Muscle layer of duodenum (tissue), 2 donors: ENCODE measurements at regions not wholly inside any gene's neighbourhood (a gene's known extent, or its start where the extent isn't known, plus 50 kb on each side); places are given as distances from the start of the nearest gene placed in this dataset.

Source experiments
- H3K27ac ChIP-seq: one replicate; pipeline ENCODE4 v1.7.0; 2013; ENCODE audit warnings: mild to moderate bottlenecking, low read length
- H3K27me3 ChIP-seq: one replicate; pipeline ENCODE4 v1.7.0; 2013; ENCODE audit warnings: low read depth, mild to moderate bottlenecking, control low read depth, low read length
- H3K36me3 ChIP-seq, 2 donors: one replicate each; pipeline ENCODE4 v1.7.0; 2013; ENCODE audit warnings: low read length in 2 of 2, control low read depth in 1 of 2, mild to moderate bottlenecking in 1 of 2; ENCODE audit not compliant: insufficient read depth in 2 of 2, control insufficient read depth in 1 of 2
- H3K4me1 ChIP-seq, 2 donors: one replicate each; pipeline ENCODE4 v1.7.0; 2013; ENCODE audit warnings: low read length in 2 of 2, mild to moderate bottlenecking in 2 of 2, control low read depth in 1 of 2, moderate library complexity in 1 of 2; ENCODE audit not compliant: insufficient read depth in 2 of 2, control insufficient read depth in 1 of 2
- H3K4me3 ChIP-seq, 2 donors: one replicate each; pipeline ENCODE4 v1.7.0; 2013; ENCODE audit warnings: low read length in 2 of 2, low read depth in 1 of 2, mild to moderate bottlenecking in 1 of 2
- H3K9me3 ChIP-seq, 2 donors: one replicate each; pipeline ENCODE4 v1.7.0; 2013; ENCODE audit warnings: low read length in 2 of 2, control low read depth in 1 of 2, mild to moderate bottlenecking in 1 of 2; ENCODE audit not compliant: control insufficient read depth in 1 of 2
- donor health status: healthy.

- Histone ChIP-seq H3K9me3 (peaks cover 0 to 4% of the 10 kb centered on the region in 2 donors), H3K27me3 (no peaks in the 10 kb centered on the region), H3K27ac (no peak overlapping the region), H3K4me3 (no peak overlapping the region), H3K4me1 (no peaks in the 10 kb centered on the region), H3K36me3 (no peaks in the 10 kb centered on the region)
Measured at GRCh38 chr2:51404226-51404625, 372.3 kb upstream of the NRXN1 start.

- no peaks in the 10 kb centered on the region for H3K27me3 ChIP-seq
- no peak overlapping the region for H3K4me3 ChIP-seq
- H3K27ac ChIP-seq, result no peak overlapping the region
Measured at GRCh38 chr2:51401546-51401945, 369.6 kb upstream of the NRXN1 start.

GRCh38 chr2:51387235-51387634 lies 355.3 kb upstream of the NRXN1 start:
- Histone ChIP-seq H3K27ac (no peak overlapping the region), H3K36me3 (no peaks in the 10 kb centered on the region), H3K4me3 (no peak overlapping the region), H3K9me3 (no peaks in the 10 kb centered on the region), H3K27me3 (no peaks in the 10 kb centered on the region), H3K4me1 (no peaks in the 10 kb centered on the region)

More at GRCh38 chr2:51401546-51401945, 369.6 kb upstream of the NRXN1 start:
- Histone ChIP-seq H3K9me3 (no peaks in the 10 kb centered on the region), H3K4me1 (no peaks in the 10 kb centered on the region), H3K36me3 (no peaks in the 10 kb centered on the region)

GRCh38 chr2:51379997-51380396 lies 348.1 kb upstream of the NRXN1 start:
- no peak overlapping the region for H3K27ac ChIP-seq
- no peaks in the 10 kb centered on the region for H3K9me3 ChIP-seq
- H3K36me3 ChIP-seq, result no peaks in the 10 kb centered on the region
- no peaks in the 10 kb centered on the region for H3K4me1 ChIP-seq
- no peak overlapping the region for H3K4me3 ChIP-seq
- H3K27me3 ChIP-seq, result no peaks in the 10 kb centered on the region

- Histone ChIP-seq H3K27ac (no peak overlapping the region), H3K9me3 (no peaks in the 10 kb centered on the region), H3K36me3 (no peaks in the 10 kb centered on the region), H3K4me3 (no peak overlapping the region), H3K27me3 (no peaks in the 10 kb centered on the region), H3K4me1 (no peaks in the 10 kb centered on the region)
Measured at GRCh38 chr2:51368250-51368649, 336.3 kb upstream of the NRXN1 start.

GRCh38 chr2:51350100-51350499 lies 318.2 kb upstream of the NRXN1 start:
- H3K27ac ChIP-seq, result no peak overlapping the region

GRCh38 chr2:51344886-51345285 lies 313.0 kb upstream of the NRXN1 start:
- H3K4me1 ChIP-seq, result no peaks in the 10 kb centered on the region
- H3K27ac ChIP-seq, result no peak overlapping the region
- H3K9me3 ChIP-seq, result no peaks in the 10 kb centered on the region
- H3K4me3 ChIP-seq, result no peak overlapping the region
- no peaks in the 10 kb centered on the region for H3K36me3 ChIP-seq
- H3K27me3 ChIP-seq, result no peaks in the 10 kb centered on the region

More at GRCh38 chr2:51350100-51350499, 318.2 kb upstream of the NRXN1 start:
- Histone ChIP-seq H3K27me3 (no peaks in the 10 kb centered on the region), H3K4me1 (no peaks in the 10 kb centered on the region), H3K4me3 (no peak overlapping the region), H3K9me3 (no peaks in the 10 kb centered on the region), H3K36me3 (no peaks in the 10 kb centered on the region)

GRCh38 chr2:51335087-51336058 lies 303.4 kb upstream of the NRXN1 start:
- H3K4me1 ChIP-seq, result no peaks in the 10 kb centered on the region
- no peaks in the 10 kb centered on the region for H3K27me3 ChIP-seq
- no peaks in the 10 kb centered on the region for H3K36me3 ChIP-seq
- H3K9me3 ChIP-seq, result no peaks in the 10 kb centered on the region
- no peak overlapping the region for H3K4me3 ChIP-seq
- no peak overlapping the region for H3K27ac ChIP-seq

- Histone ChIP-seq H3K27me3 (no peaks in the 10 kb centered on the region), H3K27ac (no peak overlapping the region), H3K36me3 (no peaks in the 10 kb centered on the region), H3K9me3 (no peaks in the 10 kb centered on the region), H3K4me1 (no peaks in the 10 kb centered on the region), H3K4me3 (no peak overlapping the region)
Measured at GRCh38 chr2:51329512-51329911, 297.6 kb upstream of the NRXN1 start.

- Histone ChIP-seq H3K27me3 (no peaks in the 10 kb centered on the region), H3K4me1 (no peaks in the 10 kb centered on the region), H3K4me3 (no peak overlapping the region)
Measured at GRCh38 chr2:51324051-51324450, 292.1 kb upstream of the NRXN1 start.

GRCh38 chr2:51322613-51323012 lies 290.7 kb upstream of the NRXN1 start:
- Histone ChIP-seq H3K36me3 (no peaks in the 10 kb centered on the region), H3K4me3 (no peak overlapping the region), H3K9me3 (peaks cover 0 to 6% of the 10 kb centered on the region in 2 donors), H3K27ac (no peak overlapping the region), H3K4me1 (no peaks in the 10 kb centered on the region), H3K27me3 (no peaks in the 10 kb centered on the region)

More at GRCh38 chr2:51324051-51324450, 292.1 kb upstream of the NRXN1 start:
- Histone ChIP-seq H3K27ac (no peak overlapping the region), H3K9me3 (peaks cover 0 to under 1% of the 10 kb centered on the region in 2 donors), H3K36me3 (no peaks in the 10 kb centered on the region)
